ENCODE measurements at regions not wholly inside any gene's neighbourhood (a gene's known extent, or its start where the extent isn't known, plus 50 kb on each side); places are given as distances from the start of the nearest gene placed in this dataset.

GRCh38 chr6:24987446-24988115, 51.8 kb upstream of the RIPOR2 start:
- DNase-seq (ENCODE audit: insufficient read length) (no peak), FAIRE-seq (no peak)
- TF ChIP-seq POLR2A (IDR thresholded peaks at IDR 0.05; ENCODE audit: low read depth, low read length) (no peak), POLR2AphosphoS5 (IDR thresholded peaks at IDR 0.05; ENCODE audit: low read depth, low read length) (no peak), TAF1 (IDR thresholded peaks at IDR 0.05; ENCODE audit: borderline replicate concordance, low read depth, low read length) (no peak)

GRCh38 chr6:24988562-24988961, 52.8 kb upstream of the RIPOR2 start:
- TF ChIP-seq TAF1 (IDR thresholded peaks at IDR 0.05; ENCODE audit: borderline replicate concordance, low read depth, low read length) = no peak
- no peak for TF ChIP-seq POLR2AphosphoS5 (IDR thresholded peaks at IDR 0.05; ENCODE audit: low read depth, low read length)
- no peak for TF ChIP-seq POLR2A (IDR thresholded peaks at IDR 0.05; ENCODE audit: low read depth, low read length)
- no peak for DNase-seq (ENCODE audit: insufficient read length)
- peak; percentile 27 for FAIRE-seq

- DNase-seq (ENCODE audit: insufficient read length) (no peak), FAIRE-seq (peak; percentile 85)
- TF ChIP-seq TAF1 (IDR thresholded peaks at IDR 0.05; ENCODE audit: borderline replicate concordance, low read depth, low read length) (no peak), POLR2AphosphoS5 (IDR thresholded peaks at IDR 0.05; ENCODE audit: low read depth, low read length) (no peak), POLR2A (IDR thresholded peaks at IDR 0.05; ENCODE audit: low read depth, low read length) (no peak)
Observed at GRCh38 chr6:24990236-24990845, 54.6 kb upstream of the RIPOR2 start.

DNA sequence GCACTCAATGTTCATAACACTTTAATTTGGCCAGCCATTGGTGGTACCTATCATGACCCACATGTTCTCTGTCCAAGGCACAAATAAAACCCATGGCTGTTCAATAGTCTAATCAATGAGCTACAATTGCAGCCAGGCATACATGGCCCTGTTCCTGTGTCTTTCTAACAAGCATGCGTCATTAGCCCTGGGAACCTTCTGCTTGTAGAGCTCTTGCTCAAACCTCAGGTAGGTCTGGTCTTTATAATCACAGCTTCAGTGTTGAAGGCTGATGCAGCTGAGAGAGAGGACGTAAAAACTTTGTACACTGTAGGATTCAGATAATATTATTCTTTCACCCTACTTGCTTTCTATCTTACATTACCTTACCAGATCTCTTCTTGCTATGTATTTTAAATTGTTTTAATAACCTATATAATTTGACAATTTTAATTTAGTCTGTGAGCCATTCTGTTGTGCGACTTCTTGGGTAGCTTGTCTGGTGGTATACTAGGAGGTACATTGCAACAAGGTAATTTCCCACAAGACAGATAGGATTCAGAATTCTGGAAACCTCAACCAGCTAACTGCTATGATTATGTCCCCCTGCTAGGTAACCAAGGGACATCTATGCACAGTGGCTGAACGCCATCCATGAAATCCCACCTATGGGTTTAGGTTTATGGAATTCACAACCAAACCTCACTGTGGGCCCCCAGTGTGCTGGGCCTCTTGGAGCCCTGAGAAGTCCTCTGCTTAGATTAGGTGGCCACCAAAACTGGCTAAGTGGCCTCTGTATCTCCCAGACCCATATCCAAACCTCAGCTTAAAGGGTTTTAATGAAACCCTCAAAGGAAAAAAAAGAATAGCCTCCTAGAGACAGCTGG, 55.4 kb upstream of the RIPOR2 start:
- FAIRE-seq = peak; percentile 60
- TF ChIP-seq POLR2AphosphoS5 (IDR thresholded peaks at IDR 0.05; ENCODE audit: low read depth, low read length) (no peak), POLR2A (IDR thresholded peaks at IDR 0.05; ENCODE audit: low read depth, low read length) (no peak), TAF1 (IDR thresholded peaks at IDR 0.05; ENCODE audit: borderline replicate concordance, low read depth, low read length) (no peak)

GRCh38 chr6:24991810-24992467, 56.2 kb upstream of the RIPOR2 start:
- no peak for TF ChIP-seq POLR2A (IDR thresholded peaks at IDR 0.05; ENCODE audit: low read depth, low read length)
- TF ChIP-seq TAF1 (IDR thresholded peaks at IDR 0.05; ENCODE audit: borderline replicate concordance, low read depth, low read length) = no peak
- TF ChIP-seq POLR2AphosphoS5 (IDR thresholded peaks at IDR 0.05; ENCODE audit: low read depth, low read length) = no peak
- DNase-seq (ENCODE audit: insufficient read length) (peak; percentile 34), FAIRE-seq (peak; percentile 97)

More for the DNA sequence above, 55.4 kb upstream of the RIPOR2 start:
- no peak for DNase-seq (ENCODE audit: insufficient read length)

- TF ChIP-seq POLR2AphosphoS5 (IDR thresholded peaks at IDR 0.05; ENCODE audit: low read depth, low read length) (no peak), TAF1 (IDR thresholded peaks at IDR 0.05; ENCODE audit: borderline replicate concordance, low read depth, low read length) (no peak), POLR2A (IDR thresholded peaks at IDR 0.05; ENCODE audit: low read depth, low read length) (no peak)
- FAIRE-seq = no peak
- DNase-seq (ENCODE audit: insufficient read length) = no peak
Observed at GRCh38 chr6:24994812-24995211, 59.1 kb upstream of the RIPOR2 start.

GRCh38 chr6:24995270-24995669, 59.5 kb upstream of the RIPOR2 start:
- TF ChIP-seq TAF1 (IDR thresholded peaks at IDR 0.05; ENCODE audit: borderline replicate concordance, low read depth, low read length) (no peak), POLR2AphosphoS5 (IDR thresholded peaks at IDR 0.05; ENCODE audit: low read depth, low read length) (no peak), POLR2A (IDR thresholded peaks at IDR 0.05; ENCODE audit: low read depth, low read length) (no peak)
- FAIRE-seq (no peak), DNase-seq (ENCODE audit: insufficient read length) (no peak)

- TF ChIP-seq TAF1 (IDR thresholded peaks at IDR 0.05; ENCODE audit: borderline replicate concordance, low read depth, low read length) (no peak), POLR2AphosphoS5 (IDR thresholded peaks at IDR 0.05; ENCODE audit: low read depth, low read length) (no peak), POLR2A (IDR thresholded peaks at IDR 0.05; ENCODE audit: low read depth, low read length) (no peak)
- DNase-seq (ENCODE audit: insufficient read length) = no peak
- peak; percentile 48 for FAIRE-seq
Observed at GRCh38 chr6:24996269-24996836, 60.6 kb upstream of the RIPOR2 start.

- DNase-seq (ENCODE audit: insufficient read length) (no peak), FAIRE-seq (no peak)
- TF ChIP-seq POLR2A (IDR thresholded peaks at IDR 0.05; ENCODE audit: low read depth, low read length) (no peak), TAF1 (IDR thresholded peaks at IDR 0.05; ENCODE audit: borderline replicate concordance, low read depth, low read length) (no peak), POLR2AphosphoS5 (IDR thresholded peaks at IDR 0.05; ENCODE audit: low read depth, low read length) (no peak)
Observed at GRCh38 chr6:24997231-24997630, 61.5 kb upstream of the RIPOR2 start.

DNA sequence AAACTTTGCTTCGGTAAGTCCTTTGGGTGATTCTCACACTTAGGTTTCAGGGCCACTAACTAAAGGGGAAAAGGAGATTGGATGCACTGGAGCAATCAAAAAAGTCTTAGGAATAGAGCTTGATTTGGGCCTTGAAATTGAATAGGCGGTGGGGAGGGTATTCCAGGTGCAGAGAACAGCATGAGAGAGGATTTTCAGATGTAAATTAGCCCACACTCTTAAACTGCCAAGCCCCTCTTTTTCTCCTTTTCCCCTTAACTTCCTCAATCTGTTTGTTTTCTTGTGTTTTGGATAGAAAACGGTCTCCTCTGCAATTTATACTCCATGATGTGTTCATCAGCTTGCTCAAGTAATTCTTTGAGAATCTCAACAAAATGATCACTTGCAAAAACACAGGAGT, 62.1 kb upstream of the RIPOR2 start:
- FAIRE-seq (no peak), DNase-seq (ENCODE audit: insufficient read length) (no peak)
- TF ChIP-seq POLR2AphosphoS5 (IDR thresholded peaks at IDR 0.05; ENCODE audit: low read depth, low read length) = no peak
- TF ChIP-seq POLR2A (IDR thresholded peaks at IDR 0.05; ENCODE audit: low read depth, low read length) = no peak
- no peak for TF ChIP-seq TAF1 (IDR thresholded peaks at IDR 0.05; ENCODE audit: borderline replicate concordance, low read depth, low read length)
